Type B pancreatic cell (in vitro differentiated cells): ENCODE measurements at regions not wholly inside any gene's neighbourhood (a gene's known extent, or its start where the extent isn't known, plus 50 kb on each side); places are given as distances from the start of the nearest gene placed in this dataset.

Experiments used
- DNase-seq: peaks from one replicate; pipeline ENCODE4 v3.0.0; 2021; ENCODE audit warnings: mixed read lengths; ENCODE audit not compliant: unreplicated experiment; ENCODE audit errors: extremely low spot score
- H3K27ac Mint-ChIP-seq: 2 replicates; pipeline ENCODE4 v1.8.0; 2021; ENCODE audit warnings: mild to moderate bottlenecking, mixed read lengths
- H3K27me3 Mint-ChIP-seq: 2 replicates; pipeline ENCODE4 v1.8.0; 2021; ENCODE audit warnings: mixed read lengths
- H3K36me3 Mint-ChIP-seq: 2 replicates; pipeline ENCODE4 v1.8.0; 2021; ENCODE audit warnings: mixed read lengths
- H3K4me1 Mint-ChIP-seq: one replicate; pipeline ENCODE4 v1.8.0; 2021; ENCODE audit warnings: mixed read lengths; ENCODE audit not compliant: unreplicated experiment
- H3K4me3 Mint-ChIP-seq: 2 replicates; pipeline ENCODE4 v1.8.0; 2021; ENCODE audit warnings: mild to moderate bottlenecking, mixed read lengths
- H3K9me3 Mint-ChIP-seq: 2 replicates; pipeline ENCODE4 v1.8.0; 2021; ENCODE audit warnings: mixed read lengths
- CTCF ChIP-seq: fragments of 200-600 bp; sonication (generic); conservative IDR thresholded peaks from 2 replicates; pipeline ENCODE4 v1.5.0; 2021; ENCODE audit warnings: antibody characterized with exemption, mild to moderate bottlenecking

- peaks cover 25% of the 10 kb centered on the region for H3K4me1 Mint-ChIP-seq
- H3K4me3 Mint-ChIP-seq, result no peak overlapping the region
- H3K27ac Mint-ChIP-seq, result no peak overlapping the region
- H3K9me3 Mint-ChIP-seq, result no peaks in the 10 kb centered on the region
- no peak for DNase-seq
- TF ChIP-seq CTCF, result no peak
- H3K27me3 Mint-ChIP-seq, result peaks cover 14% of the 10 kb centered on the region
- H3K36me3 Mint-ChIP-seq, result no peaks in the 10 kb centered on the region
Observed at GRCh38 chr5:133844836-133845235, 123.6 kb downstream of the C5orf15 start.

GRCh38 chr5:133843911-133844310 lies 124.5 kb downstream of the C5orf15 start:
- Mint-ChIP-seq H3K4me1 (peaks cover 23% of the 10 kb centered on the region), H3K9me3 (no peaks in the 10 kb centered on the region), H3K27me3 (peaks cover 15% of the 10 kb centered on the region), H3K4me3 (no peak overlapping the region), H3K36me3 (no peaks in the 10 kb centered on the region), H3K27ac (peak overlapping the region; percentile 58)
- no peak for DNase-seq
- TF ChIP-seq CTCF, result no peak

- Mint-ChIP-seq H3K4me1 (peaks cover 15% of the 10 kb centered on the region), H3K27ac (no peak overlapping the region), H3K36me3 (no peaks in the 10 kb centered on the region), H3K4me3 (no peak overlapping the region), H3K27me3 (peaks cover 12% of the 10 kb centered on the region), H3K9me3 (no peaks in the 10 kb centered on the region)
- no peak for TF ChIP-seq CTCF
- DNase-seq, result no peak
Observed at GRCh38 chr5:133842846-133843611, 125.4 kb downstream of the C5orf15 start.

- Mint-ChIP-seq H3K4me1 (peaks cover 14% of the 10 kb centered on the region), H3K4me3 (no peak overlapping the region), H3K9me3 (no peaks in the 10 kb centered on the region), H3K36me3 (no peaks in the 10 kb centered on the region), H3K27me3 (peaks cover 12% of the 10 kb centered on the region), H3K27ac (no peak overlapping the region)
- no peak for TF ChIP-seq CTCF
- DNase-seq, result no peak
Observed at GRCh38 chr5:133841831-133842750, 126.3 kb downstream of the C5orf15 start.

- Mint-ChIP-seq H3K4me1 (peaks cover 14% of the 10 kb centered on the region), H3K9me3 (no peaks in the 10 kb centered on the region), H3K4me3 (no peak overlapping the region), H3K27ac (no peak overlapping the region), H3K27me3 (peaks cover 9% of the 10 kb centered on the region), H3K36me3 (no peaks in the 10 kb centered on the region)
- DNase-seq, result no peak
- no peak for TF ChIP-seq CTCF
Observed at GRCh38 chr5:133840168-133840567, 128.3 kb downstream of the C5orf15 start.
